ENCODE measurements at regions not wholly inside any gene's neighbourhood (a gene's known extent, or its start where the extent isn't known, plus 50 kb on each side); places are given as distances from the start of the nearest gene placed in this dataset.
"Not testable (repeated sequence)": the region's sequence is repeated elsewhere in the genome, so short reads cannot be mapped to it uniquely, and the experiment has no call there.

DNA sequence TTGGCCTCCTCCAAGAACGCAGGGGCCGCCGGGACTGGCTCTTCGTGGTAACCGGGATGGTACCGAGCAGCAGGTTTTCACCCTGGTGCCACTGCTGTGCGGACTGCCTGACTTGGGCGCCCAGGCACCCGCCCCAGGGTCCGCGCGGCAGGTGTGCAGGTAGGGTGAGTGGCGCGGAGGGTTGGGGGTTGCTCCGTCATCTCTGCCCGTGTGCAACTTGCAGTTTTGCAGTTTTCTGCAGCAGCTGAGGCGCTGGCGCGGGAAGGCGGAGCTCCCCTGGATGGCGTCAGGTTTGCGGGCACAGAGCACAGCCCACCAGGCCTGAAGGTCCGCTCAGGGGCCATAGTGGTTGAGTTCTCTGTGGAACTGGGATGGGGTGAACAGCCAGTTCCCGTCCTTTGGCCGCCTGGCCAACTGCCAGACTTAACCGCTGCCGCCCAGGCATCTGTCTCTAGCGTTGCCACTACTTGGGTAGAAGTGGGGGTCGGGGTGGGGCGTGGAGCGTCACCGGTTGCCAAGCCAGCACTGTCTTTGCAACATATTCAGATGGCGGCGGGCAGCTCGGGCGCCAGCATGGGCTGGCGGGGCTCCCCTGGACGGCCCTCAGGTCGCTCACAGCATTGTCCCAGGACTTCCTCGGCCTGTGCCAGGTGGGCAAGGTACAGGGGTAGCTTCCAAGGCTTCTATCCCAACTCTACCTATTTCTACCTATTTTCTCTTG, 417.2 kb downstream of the FOXD4L4 start:
- TF ChIP-seq, protein P1, sequence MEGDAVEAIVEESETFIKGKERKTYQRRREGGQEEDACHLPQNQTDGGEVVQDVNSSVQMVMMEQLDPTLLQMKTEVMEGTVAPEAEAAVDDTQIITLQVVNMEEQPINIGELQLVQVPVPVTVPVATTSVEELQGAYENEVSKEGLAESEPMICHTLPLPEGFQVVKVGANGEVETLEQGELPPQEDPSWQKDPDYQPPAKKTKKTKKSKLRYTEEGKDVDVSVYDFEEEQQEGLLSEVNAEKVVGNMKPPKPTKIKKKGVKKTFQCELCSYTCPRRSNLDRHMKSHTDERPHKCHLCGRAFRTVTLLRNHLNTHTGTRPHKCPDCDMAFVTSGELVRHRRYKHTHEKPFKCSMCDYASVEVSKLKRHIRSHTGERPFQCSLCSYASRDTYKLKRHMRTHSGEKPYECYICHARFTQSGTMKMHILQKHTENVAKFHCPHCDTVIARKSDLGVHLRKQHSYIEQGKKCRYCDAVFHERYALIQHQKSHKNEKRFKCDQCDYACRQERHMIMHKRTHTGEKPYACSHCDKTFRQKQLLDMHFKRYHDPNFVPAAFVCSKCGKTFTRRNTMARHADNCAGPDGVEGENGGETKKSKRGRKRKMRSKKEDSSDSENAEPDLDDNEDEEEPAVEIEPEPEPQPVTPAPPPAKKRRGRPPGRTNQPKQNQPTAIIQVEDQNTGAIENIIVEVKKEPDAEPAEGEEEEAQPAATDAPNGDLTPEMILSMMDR (IDR thresholded peaks at IDR 0.05; ENCODE audit: low read length), result not testable (repeated sequence)
- TF ChIP-seq EZH2 (IDR thresholded peaks at IDR 0.05; ENCODE audit: borderline replicate concordance, low read length), result not testable (repeated sequence)
